Neural progenitor cell (in vitro differentiated cells): ENCODE measurements at regions not wholly inside any gene's neighbourhood (a gene's known extent, or its start where the extent isn't known, plus 50 kb on each side); places are given as distances from the start of the nearest gene placed in this dataset.

Source experiments
- EZH2 ChIP-seq: fragments of 200-600 bp; sonication (generic); IDR thresholded peaks from 2 replicates; pipeline ENCODE4 v1.6.1; 2017; ENCODE audit warnings: antibody characterized with exemption, mild to moderate bottlenecking, moderate library complexity
- TF ChIP-seq, protein P1 (sequence below): fragments of 200-600 bp; sonication (generic); IDR thresholded peaks from 2 replicates; pipeline ENCODE4 v1.5.1; 2017; ENCODE audit warnings: antibody characterized with exemption, mild to moderate bottlenecking

GRCh38 chr4:177785000-177785399 lies 342.8 kb upstream of the AGA start:
- no peak for TF ChIP-seq EZH2
- TF ChIP-seq, protein P1, sequence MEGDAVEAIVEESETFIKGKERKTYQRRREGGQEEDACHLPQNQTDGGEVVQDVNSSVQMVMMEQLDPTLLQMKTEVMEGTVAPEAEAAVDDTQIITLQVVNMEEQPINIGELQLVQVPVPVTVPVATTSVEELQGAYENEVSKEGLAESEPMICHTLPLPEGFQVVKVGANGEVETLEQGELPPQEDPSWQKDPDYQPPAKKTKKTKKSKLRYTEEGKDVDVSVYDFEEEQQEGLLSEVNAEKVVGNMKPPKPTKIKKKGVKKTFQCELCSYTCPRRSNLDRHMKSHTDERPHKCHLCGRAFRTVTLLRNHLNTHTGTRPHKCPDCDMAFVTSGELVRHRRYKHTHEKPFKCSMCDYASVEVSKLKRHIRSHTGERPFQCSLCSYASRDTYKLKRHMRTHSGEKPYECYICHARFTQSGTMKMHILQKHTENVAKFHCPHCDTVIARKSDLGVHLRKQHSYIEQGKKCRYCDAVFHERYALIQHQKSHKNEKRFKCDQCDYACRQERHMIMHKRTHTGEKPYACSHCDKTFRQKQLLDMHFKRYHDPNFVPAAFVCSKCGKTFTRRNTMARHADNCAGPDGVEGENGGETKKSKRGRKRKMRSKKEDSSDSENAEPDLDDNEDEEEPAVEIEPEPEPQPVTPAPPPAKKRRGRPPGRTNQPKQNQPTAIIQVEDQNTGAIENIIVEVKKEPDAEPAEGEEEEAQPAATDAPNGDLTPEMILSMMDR: no peak
